LNCaP clone FGC (cell line): ENCODE measurements at regions not wholly inside any gene's neighbourhood (a gene's known extent, or its start where the extent isn't known, plus 50 kb on each side); places are given as distances from the start of the nearest gene placed in this dataset.

Experiments used
- DNase-seq: peaks from one replicate; pipeline ENCODE4 v3.0.0-alpha.2; 2011; ENCODE audit warnings: low read depth
- H3K4me3 ChIP-seq: 2 replicates; pipeline ENCODE4 v1.5.1; 2011; ENCODE audit warnings: mild to moderate bottlenecking, low read depth, low read length, control low read depth
- CTCF ChIP-seq: IDR thresholded peaks from 2 replicates; pipeline ENCODE4 v1.5.1; 2012; ENCODE audit warnings: mild to moderate bottlenecking; ENCODE audit not compliant: control insufficient read depth, insufficient read depth; ENCODE audit errors: extremely low read depth

- no peak for DNase-seq
- TF ChIP-seq CTCF, result no peak
- no peak overlapping the region for H3K4me3 ChIP-seq
These were observed 201.7 kb upstream of the ACTBL2 start for GRCh38 chr5:57684299-57684702.

GRCh38 chr5:57683036-57683630, 200.5 kb upstream of the ACTBL2 start:
- DNase-seq, result no peak
- H3K4me3 ChIP-seq, result no peak overlapping the region
- no peak for TF ChIP-seq CTCF

DNA sequence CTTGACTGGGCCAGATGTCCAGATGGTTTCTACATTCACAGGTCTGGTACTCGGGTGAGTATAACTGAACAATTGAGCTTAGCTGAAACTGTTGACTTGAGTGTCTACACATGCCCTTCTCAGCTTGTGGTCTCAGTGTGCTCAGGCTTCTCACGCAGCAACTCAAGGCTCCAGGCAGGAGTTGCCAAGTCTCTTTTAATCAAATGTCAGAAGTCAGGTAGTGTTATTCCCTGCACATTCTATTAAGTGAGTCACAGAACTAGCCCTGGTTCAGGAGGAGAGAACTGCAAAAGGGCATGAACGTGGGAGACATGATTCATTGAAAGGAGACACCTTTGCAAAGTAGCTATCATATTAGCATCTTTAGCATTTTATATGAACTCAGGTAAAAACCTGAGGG, 199.3 kb upstream of the ACTBL2 start:
- TF ChIP-seq CTCF, result no peak
- no peak for DNase-seq
- H3K4me3 ChIP-seq, result no peak overlapping the region

DNA sequence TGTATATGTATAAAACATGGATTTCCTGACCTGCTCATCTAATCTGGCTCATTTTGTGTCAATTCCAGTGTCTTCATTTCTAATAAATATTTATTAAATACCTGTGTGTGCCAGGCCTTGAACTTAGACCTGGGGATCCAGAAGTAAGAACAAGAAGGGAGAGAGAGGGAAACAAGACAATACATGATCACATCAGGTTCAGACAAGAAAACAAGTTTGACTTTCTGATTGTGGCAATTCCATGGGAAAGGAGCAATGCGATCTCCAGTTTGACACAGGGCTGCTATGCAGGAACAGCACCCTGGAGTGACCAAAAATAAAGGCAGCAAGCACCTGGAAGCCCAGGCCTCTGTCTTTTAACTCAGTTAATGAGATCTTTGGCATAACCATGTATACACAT, 198.1 kb upstream of the ACTBL2 start:
- no peak overlapping the region for H3K4me3 ChIP-seq
- no peak for TF ChIP-seq CTCF
- DNase-seq, result no peak

- TF ChIP-seq CTCF, result no peak
- DNase-seq, result no peak
- H3K4me3 ChIP-seq, result no peak overlapping the region
These were observed 194.6 kb upstream of the ACTBL2 start for GRCh38 chr5:57677235-57677634.

- no peak for DNase-seq
- TF ChIP-seq CTCF, result no peak
- H3K4me3 ChIP-seq, result no peak overlapping the region
These were observed 193.8 kb upstream of the ACTBL2 start for GRCh38 chr5:57676222-57677098.
